Suprapubic skin (tissue), 4 donors: ENCODE measurements at regions not wholly inside any gene's neighbourhood (a gene's known extent, or its start where the extent isn't known, plus 50 kb on each side); places are given as distances from the start of the nearest gene placed in this dataset.
"Not testable (repeated sequence)": the region's sequence is repeated elsewhere in the genome, so short reads cannot be mapped to it uniquely, and the experiment has no call there.

ENCODE experiments used
- DNase-seq, 2 donors: peaks; one replicate each; pipeline ENCODE4 v3.0.0-alpha.2; 2019; ENCODE audit warnings: low spot score in 2 of 2
- H3K27ac ChIP-seq: fragments of 200-600 bp; sonication (generic); one replicate; pipeline ENCODE4 v1.5.1; 2019
- H3K27me3 ChIP-seq: fragments of 200-600 bp; sonication (generic); one replicate; pipeline ENCODE4 v1.5.1; 2019
- H3K36me3 ChIP-seq: fragments of 200-600 bp; sonication (generic); one replicate; pipeline ENCODE4 v1.5.1; 2019
- H3K4me1 ChIP-seq: fragments of 200-600 bp; sonication (generic); one replicate; pipeline ENCODE4 v1.5.1; 2019
- H3K4me3 ChIP-seq: fragments of 200-600 bp; sonication (generic); one replicate; pipeline ENCODE4 v1.5.1; 2019; ENCODE audit warnings: mild to moderate bottlenecking
- H3K9me3 ChIP-seq: fragments of 200-600 bp; sonication (generic); one replicate; pipeline ENCODE4 v1.5.1; 2019
- EP300 ChIP-seq: sonication (generic); formaldehyde crosslinking; IDR thresholded peaks from one replicate; pipeline ENCODE4 v1.6.1; 2017; ENCODE audit warnings: antibody characterized with exemption
- POLR2A ChIP-seq, 2 donors: fragments of 450-650 bp; IDR thresholded peaks; one replicate each; pipeline ENCODE4 v1.6.1; 2017; ENCODE audit warnings: antibody characterized with exemption in 2 of 2, mild to moderate bottlenecking in 2 of 2, moderate library complexity in 2 of 2
- POLR2AphosphoS5 ChIP-seq, 3 donors: sonication (generic); formaldehyde crosslinking; IDR thresholded peaks; one replicate each; pipeline ENCODE4 v1.6.1; 2017; ENCODE audit warnings: antibody characterized with exemption in 3 of 3
- WGBS: methylation state at CpG from one replicate; pipeline ENCODE4 v1.1.5; 2018; 5-methylcytosine and 5-hydroxymethylcytosine counted together
- TF ChIP-seq, protein P1 (sequence below), 2 donors: fragments of 200-600 bp in 1 of 2; fragments of 450-650 bp in 1 of 2; sonication (generic) in 1 of 2; IDR thresholded peaks; one replicate each; pipeline ENCODE4 v1.5.1; 2016 to 2019; ENCODE audit warnings: antibody characterized with exemption in 2 of 2, mild to moderate bottlenecking in 1 of 2, moderate library complexity in 1 of 2

DNA sequence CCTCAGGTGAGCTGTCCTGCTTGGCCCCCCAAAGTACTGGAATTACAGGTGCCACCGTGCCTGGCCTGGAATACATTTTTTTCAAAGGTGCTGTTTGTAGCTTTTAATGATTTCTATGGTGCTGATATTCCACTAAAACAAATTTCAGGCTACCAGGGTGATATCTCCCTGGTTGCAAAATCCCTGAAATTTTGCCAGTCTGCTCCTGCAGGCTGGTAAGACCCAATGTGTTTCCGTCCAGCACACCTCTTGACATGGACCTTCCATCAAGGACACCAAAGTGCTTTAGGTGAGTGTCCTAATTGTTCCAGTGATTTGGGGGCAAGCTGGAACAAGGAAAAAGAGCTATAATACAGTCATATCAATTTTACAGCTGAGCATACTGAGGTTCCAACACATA lies 69.8 kb upstream of the KMT2C start:
- DNase-seq: no peak
- no peaks in the 10 kb centered on the region for H3K27me3 ChIP-seq
- H3K36me3 ChIP-seq: no peaks in the 10 kb centered on the region
- TF ChIP-seq POLR2AphosphoS5 (IDR thresholded peaks at IDR 0.05) (no peak), EP300 (no peak), POLR2A (IDR thresholded peaks at IDR 0.05) (no peak)
- TF ChIP-seq, protein P1, sequence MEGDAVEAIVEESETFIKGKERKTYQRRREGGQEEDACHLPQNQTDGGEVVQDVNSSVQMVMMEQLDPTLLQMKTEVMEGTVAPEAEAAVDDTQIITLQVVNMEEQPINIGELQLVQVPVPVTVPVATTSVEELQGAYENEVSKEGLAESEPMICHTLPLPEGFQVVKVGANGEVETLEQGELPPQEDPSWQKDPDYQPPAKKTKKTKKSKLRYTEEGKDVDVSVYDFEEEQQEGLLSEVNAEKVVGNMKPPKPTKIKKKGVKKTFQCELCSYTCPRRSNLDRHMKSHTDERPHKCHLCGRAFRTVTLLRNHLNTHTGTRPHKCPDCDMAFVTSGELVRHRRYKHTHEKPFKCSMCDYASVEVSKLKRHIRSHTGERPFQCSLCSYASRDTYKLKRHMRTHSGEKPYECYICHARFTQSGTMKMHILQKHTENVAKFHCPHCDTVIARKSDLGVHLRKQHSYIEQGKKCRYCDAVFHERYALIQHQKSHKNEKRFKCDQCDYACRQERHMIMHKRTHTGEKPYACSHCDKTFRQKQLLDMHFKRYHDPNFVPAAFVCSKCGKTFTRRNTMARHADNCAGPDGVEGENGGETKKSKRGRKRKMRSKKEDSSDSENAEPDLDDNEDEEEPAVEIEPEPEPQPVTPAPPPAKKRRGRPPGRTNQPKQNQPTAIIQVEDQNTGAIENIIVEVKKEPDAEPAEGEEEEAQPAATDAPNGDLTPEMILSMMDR (IDR thresholded peaks at IDR 0.05): no peak
- no peak overlapping the region for H3K4me3 ChIP-seq
- H3K4me1 ChIP-seq: peaks cover 4% of the 10 kb centered on the region
- WGBS: 67% methylated on average over 2 of the region's 2 CpGs
- no peaks in the 10 kb centered on the region for H3K9me3 ChIP-seq
- H3K27ac ChIP-seq: no peak overlapping the region

DNA sequence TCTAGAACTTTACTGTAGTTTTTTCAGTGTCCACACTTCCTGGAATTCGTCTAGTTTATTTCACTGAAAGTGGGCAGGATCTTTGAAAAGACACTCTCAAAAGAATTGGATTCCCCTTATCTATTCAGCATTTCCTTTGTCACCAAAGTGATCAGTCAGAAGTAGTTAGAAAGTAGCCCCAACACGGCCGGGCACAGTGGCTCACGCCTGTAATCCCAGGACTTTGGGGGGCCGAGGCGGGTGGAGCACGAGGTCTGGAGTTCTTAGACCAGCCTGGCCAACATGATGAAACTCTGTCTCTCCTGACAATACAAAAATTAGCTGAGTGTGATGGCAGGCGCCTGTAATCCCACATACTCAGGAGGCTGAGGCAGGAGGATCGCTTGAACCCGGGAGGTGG lies 69.0 kb upstream of the KMT2C start:
- WGBS: 88% methylated on average over 10 of the region's 10 CpGs
- Histone ChIP-seq H3K27ac (no peak overlapping the region), H3K4me3 (no peak overlapping the region), H3K4me1 (peaks cover 4% of the 10 kb centered on the region), H3K9me3 (no peaks in the 10 kb centered on the region), H3K27me3 (no peaks in the 10 kb centered on the region), H3K36me3 (no peaks in the 10 kb centered on the region)
- no peak for DNase-seq
- TF ChIP-seq EP300: no peak
- TF ChIP-seq POLR2A (IDR thresholded peaks at IDR 0.05): no peak
- TF ChIP-seq POLR2AphosphoS5 (IDR thresholded peaks at IDR 0.05): no peak
- TF ChIP-seq, protein P1 (IDR thresholded peaks at IDR 0.05): no peak

DNA sequence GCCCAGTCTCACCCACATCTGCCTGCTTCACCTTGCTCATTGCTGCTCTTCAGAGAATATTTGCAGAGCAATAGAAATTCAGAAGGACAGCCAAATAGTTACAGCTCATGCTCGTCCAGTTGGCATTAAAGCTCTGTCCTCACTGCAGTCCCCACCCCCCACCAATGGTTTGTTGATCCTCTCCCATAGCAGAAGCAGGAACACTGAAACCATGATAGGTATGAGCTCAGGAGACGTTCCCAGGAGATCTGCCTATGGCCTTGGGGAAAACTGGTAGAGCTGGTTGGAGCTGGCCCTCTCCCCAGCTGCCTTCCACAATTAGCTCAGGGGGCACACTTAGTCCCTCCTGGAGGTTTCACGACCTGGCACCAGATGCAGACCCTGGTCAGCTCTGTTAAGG lies 68.6 kb upstream of the KMT2C start:
- H3K4me1 ChIP-seq: peaks cover 4% of the 10 kb centered on the region
- no peaks in the 10 kb centered on the region for H3K36me3 ChIP-seq
- H3K27me3 ChIP-seq: no peaks in the 10 kb centered on the region
- H3K27ac ChIP-seq: no peak overlapping the region
- no peaks in the 10 kb centered on the region for H3K9me3 ChIP-seq
- no peak for DNase-seq
- H3K4me3 ChIP-seq: no peak overlapping the region
- 24% methylated on average over 3 of the region's 3 CpGs for whole genome bisulfite sequencing
- TF ChIP-seq POLR2A (IDR thresholded peaks at IDR 0.05) (no peak), EP300 (no peak)
- TF ChIP-seq, protein P1 (IDR thresholded peaks at IDR 0.05): no peak

DNA sequence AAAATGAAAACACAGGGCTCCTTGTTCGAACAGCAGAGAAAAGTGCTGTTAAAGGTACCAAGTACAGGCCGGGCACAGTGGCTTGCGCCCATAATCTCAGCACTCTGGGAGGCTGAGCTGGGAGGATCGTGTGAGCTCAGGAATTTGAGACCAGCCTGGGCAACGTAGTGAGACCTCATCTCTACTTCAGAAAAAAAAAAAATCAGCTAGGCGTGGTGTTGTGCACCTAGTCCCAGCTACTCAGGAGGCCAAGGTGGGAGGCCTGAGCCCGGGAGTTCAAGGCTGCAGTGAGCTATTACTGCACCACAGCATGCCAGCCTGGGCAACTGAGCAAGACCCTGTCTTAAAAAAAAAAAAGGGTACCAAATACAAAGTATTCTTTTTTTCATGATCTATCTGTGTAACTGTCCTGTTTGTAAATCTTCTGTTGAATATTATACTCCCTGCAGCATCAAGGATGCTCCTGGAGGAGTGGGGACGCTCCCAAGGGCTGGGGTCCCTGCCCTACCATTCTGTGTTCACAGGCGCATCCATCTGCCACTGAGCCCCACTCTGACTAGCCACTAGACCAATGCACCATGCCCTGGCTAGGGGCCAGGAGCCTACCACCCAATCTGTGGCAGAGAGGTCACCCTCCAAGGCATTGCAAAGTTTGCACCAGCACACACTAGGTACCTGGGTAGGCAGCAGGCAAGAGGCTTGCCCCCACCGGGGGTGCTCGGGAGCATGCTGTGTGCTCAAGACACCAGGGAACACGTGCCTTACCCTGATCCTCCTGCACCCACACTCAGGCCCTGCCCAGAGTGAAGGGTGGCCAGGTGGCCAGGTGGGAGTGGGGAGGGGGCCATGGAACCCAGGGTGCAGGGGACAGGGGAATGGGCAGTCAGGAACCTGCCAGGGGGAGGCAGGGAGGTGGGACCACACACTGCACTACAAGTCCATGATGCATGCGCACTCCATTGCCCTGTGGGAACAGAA lies 67.3 kb upstream of the KMT2C start:
- no peak for DNase-seq
- no peak overlapping the region for H3K27ac ChIP-seq
- 84% methylated on average over 13 of the region's 13 CpGs for WGBS
- TF ChIP-seq EP300 (no peak), POLR2AphosphoS5 (IDR thresholded peaks at IDR 0.05) (no peak)
- TF ChIP-seq, protein P1 (IDR thresholded peaks at IDR 0.05): no peak
- no peaks in the 10 kb centered on the region for H3K36me3 ChIP-seq
- no peak overlapping the region for H3K4me3 ChIP-seq
- H3K27me3 ChIP-seq: no peaks in the 10 kb centered on the region
- H3K4me1 ChIP-seq: peaks cover 4% of the 10 kb centered on the region
- no peaks in the 10 kb centered on the region for H3K9me3 ChIP-seq

DNA sequence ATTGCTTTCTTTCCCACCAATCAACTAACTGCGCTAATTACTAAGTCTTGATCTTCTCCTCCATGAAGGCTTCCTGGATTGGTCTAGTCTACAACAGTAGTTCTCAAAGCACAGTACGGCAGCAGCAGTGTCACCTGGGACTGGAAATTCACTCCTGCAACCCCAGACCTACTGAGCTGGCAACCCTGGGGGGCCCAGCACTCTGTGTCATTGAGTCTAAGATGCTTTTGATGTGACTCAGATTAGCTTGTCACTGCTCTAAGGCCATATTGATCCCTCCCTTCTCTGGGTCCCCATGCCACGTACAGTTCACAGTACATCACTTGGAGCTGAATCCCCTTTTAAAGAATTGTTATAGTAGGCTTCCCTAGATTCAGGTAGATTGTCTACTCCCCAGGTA lies 65.7 kb upstream of the KMT2C start:
- Histone ChIP-seq H3K9me3 (no peaks in the 10 kb centered on the region), H3K36me3 (no peaks in the 10 kb centered on the region), H3K4me3 (no peak overlapping the region), H3K4me1 (peaks cover 4% of the 10 kb centered on the region), H3K27ac (no peak overlapping the region), H3K27me3 (no peaks in the 10 kb centered on the region)
- WGBS: 89% methylated on average over 3 of the region's 3 CpGs
- DNase-seq: no peak
- TF ChIP-seq POLR2A (IDR thresholded peaks at IDR 0.05) (no peak), POLR2AphosphoS5 (IDR thresholded peaks at IDR 0.05) (no peak), EP300 (no peak)
- TF ChIP-seq, protein P1 (IDR thresholded peaks at IDR 0.05): no peak

DNA sequence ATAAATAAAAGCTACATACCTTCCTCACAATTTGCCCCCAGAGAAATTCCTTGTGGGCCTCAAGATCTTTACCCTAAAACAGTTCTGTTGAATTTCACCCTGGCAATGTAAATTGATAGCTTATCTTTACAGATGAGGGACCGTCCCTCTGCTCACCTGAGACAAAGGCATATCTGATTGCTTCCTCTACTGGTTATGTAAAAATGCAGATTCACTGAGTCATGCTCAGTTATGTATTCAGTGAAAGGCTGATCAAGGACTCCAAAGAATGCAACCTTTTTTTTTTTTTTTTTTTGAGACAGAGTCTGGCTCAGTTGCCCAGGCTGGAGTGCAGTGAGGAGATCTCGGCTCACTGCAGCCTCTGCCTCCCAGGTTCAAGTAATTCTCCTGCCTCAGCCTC lies 64.2 kb upstream of the KMT2C start:
- not testable (repeated sequence) for H3K36me3 ChIP-seq, H3K27me3 ChIP-seq, H3K4me3 ChIP-seq, DNase-seq, H3K4me1 ChIP-seq, H3K27ac ChIP-seq, H3K9me3 ChIP-seq
- WGBS: 70% methylated on average over 2 of the region's 2 CpGs
